SK-N-DZ (cell line): ENCODE measurements at regions not wholly inside any gene's neighbourhood (a gene's known extent, or its start where the extent isn't known, plus 50 kb on each side); places are given as distances from the start of the nearest gene placed in this dataset.
"Not testable (repeated sequence)": the region's sequence is repeated elsewhere in the genome, so short reads cannot be mapped to it uniquely, and the experiment has no call there.

Experiments used
- DNase-seq: peaks from one replicate; pipeline ENCODE4 v3.0.0-alpha.2; 2015; ENCODE audit warnings: low spot score

- DNase-seq: peak; percentile 73
Observed at GRCh38 chr5:68657055-68657961, 436.5 kb upstream of the SLC30A5 start.

- no peak for DNase-seq
Observed at GRCh38 chr5:68658810-68659372, 434.9 kb upstream of the SLC30A5 start.

GRCh38 chr5:68659881-68660280 is 433.9 kb upstream of the SLC30A5 start:
- DNase-seq: no peak

GRCh38 chr5:68661237-68661636 is 432.6 kb upstream of the SLC30A5 start:
- DNase-seq: no peak

GRCh38 chr5:68662804-68663307 is 431.0 kb upstream of the SLC30A5 start:
- DNase-seq: no peak

- no peak for DNase-seq
Observed at GRCh38 chr5:68669864-68670575, 423.8 kb upstream of the SLC30A5 start.

GRCh38 chr5:68673106-68673822 is 420.6 kb upstream of the SLC30A5 start:
- peak; percentile 89 for DNase-seq

GRCh38 chr5:68673823-68674180 is 420.0 kb upstream of the SLC30A5 start:
- no peak for DNase-seq

- DNase-seq: no peak
Observed at GRCh38 chr5:68679041-68679440, 414.8 kb upstream of the SLC30A5 start.

GRCh38 chr5:68680366-68680765 is 413.4 kb upstream of the SLC30A5 start:
- DNase-seq: no peak

- no peak for DNase-seq
Observed at GRCh38 chr5:68681929-68682328, 411.9 kb upstream of the SLC30A5 start.

GRCh38 chr5:68682400-68683160 is 411.2 kb upstream of the SLC30A5 start:
- no peak for DNase-seq

- no peak for DNase-seq
Observed at GRCh38 chr5:68683632-68684036, 410.2 kb upstream of the SLC30A5 start.

GRCh38 chr5:68685863-68686262 is 408.0 kb upstream of the SLC30A5 start:
- DNase-seq: no peak

- DNase-seq: no peak
Observed at GRCh38 chr5:68688547-68688946, 405.3 kb upstream of the SLC30A5 start.

GRCh38 chr5:68689010-68689409 is 404.8 kb upstream of the SLC30A5 start:
- DNase-seq: no peak

GRCh38 chr5:68691874-68692273 is 401.9 kb upstream of the SLC30A5 start:
- not testable (repeated sequence) for DNase-seq

GRCh38 chr5:68698025-68698940 is 395.5 kb upstream of the SLC30A5 start:
- DNase-seq: no peak

GRCh38 chr5:68699966-68700365 is 393.8 kb upstream of the SLC30A5 start:
- DNase-seq: no peak

- DNase-seq: no peak
Observed at GRCh38 chr5:68707575-68707974, 386.2 kb upstream of the SLC30A5 start.
